NT2/D1 (cell line): ENCODE measurements at regions not wholly inside any gene's neighbourhood (a gene's known extent, or its start where the extent isn't known, plus 50 kb on each side); places are given as distances from the start of the nearest gene placed in this dataset.

Experiments
- DNase-seq: peaks from one replicate; pipeline ENCODE4 v3.0.0-alpha.2; 2011; ENCODE audit warnings: low read depth, low spot score
- H3K27me3 ChIP-seq: 2 replicates; pipeline ENCODE4 v1.6.0; 2011; ENCODE audit warnings: mild to moderate bottlenecking; ENCODE audit not compliant: insufficient read length, insufficient read depth
- H3K36me3 ChIP-seq: 2 replicates; pipeline ENCODE4 v1.6.1; 2011; ENCODE audit warnings: mild to moderate bottlenecking, low read length, mixed read lengths; ENCODE audit not compliant: insufficient read depth, insufficient read length
- H3K4me1 ChIP-seq: 2 replicates; pipeline ENCODE4 v1.5.1; 2011; ENCODE audit not compliant: insufficient read depth, insufficient read length
- H3K4me3 ChIP-seq: 2 replicates; pipeline ENCODE4 v1.5.1; 2011; ENCODE audit warnings: low read depth; ENCODE audit not compliant: insufficient read length
- H3K9ac ChIP-seq: 2 replicates; pipeline ENCODE4 v1.6.0; 2011; ENCODE audit warnings: low read depth; ENCODE audit not compliant: insufficient read length
- H3K9me3 ChIP-seq: 2 replicates; pipeline ENCODE4 v1.5.1; 2011; ENCODE audit warnings: mild to moderate bottlenecking, low read length; ENCODE audit not compliant: insufficient read depth
- SUZ12 ChIP-seq: IDR thresholded peaks from 2 replicates; pipeline ENCODE4 v1.6.1; 2011; ENCODE audit not compliant: insufficient read length, insufficient read depth; ENCODE audit errors: extremely low read depth
- YY1 ChIP-seq: IDR thresholded peaks from 2 replicates; pipeline ENCODE4 v1.6.1; 2011; ENCODE audit not compliant: insufficient read length, insufficient read depth
- ZNF274 ChIP-seq: IDR thresholded peaks from 2 replicates; pipeline ENCODE4 v1.6.1; 2011; ENCODE audit warnings: mild to moderate bottlenecking, low read depth, low read length

GRCh38 chr11:70721006-70721405 is 322.7 kb downstream of the CTTN start:
- no peak for DNase-seq
- Histone ChIP-seq H3K4me1 (peaks cover 3% of the 10 kb centered on the region), H3K9ac (no peak overlapping the region), H3K27me3 (no peaks in the 10 kb centered on the region), H3K9me3 (no peaks in the 10 kb centered on the region), H3K4me3 (no peak overlapping the region), H3K36me3 (no peaks in the 10 kb centered on the region)
- TF ChIP-seq ZNF274 (no peak), SUZ12 (no peak), YY1 (no peak)

DNA sequence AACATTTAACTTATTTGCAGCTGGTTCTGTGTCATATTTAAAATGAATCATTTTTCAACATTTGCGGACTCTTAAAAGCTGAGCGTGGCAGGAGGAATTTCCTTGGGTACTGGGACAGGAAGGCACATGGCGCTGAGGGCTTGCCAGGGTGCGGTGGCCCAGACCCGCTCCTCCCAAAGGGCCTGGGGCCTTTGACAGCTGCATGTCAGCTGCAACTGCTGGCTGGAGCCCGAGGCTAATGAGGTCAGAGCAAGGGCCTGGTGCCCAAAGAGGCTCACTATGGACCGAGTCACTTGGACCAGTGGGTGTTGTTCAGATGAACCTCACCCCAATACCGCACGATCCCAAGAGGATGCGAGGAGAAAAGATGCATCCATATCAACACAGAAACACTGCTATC is 326.9 kb downstream of the CTTN start:
- no peak overlapping the region for H3K9ac ChIP-seq
- no peaks in the 10 kb centered on the region for H3K36me3 ChIP-seq

DNA sequence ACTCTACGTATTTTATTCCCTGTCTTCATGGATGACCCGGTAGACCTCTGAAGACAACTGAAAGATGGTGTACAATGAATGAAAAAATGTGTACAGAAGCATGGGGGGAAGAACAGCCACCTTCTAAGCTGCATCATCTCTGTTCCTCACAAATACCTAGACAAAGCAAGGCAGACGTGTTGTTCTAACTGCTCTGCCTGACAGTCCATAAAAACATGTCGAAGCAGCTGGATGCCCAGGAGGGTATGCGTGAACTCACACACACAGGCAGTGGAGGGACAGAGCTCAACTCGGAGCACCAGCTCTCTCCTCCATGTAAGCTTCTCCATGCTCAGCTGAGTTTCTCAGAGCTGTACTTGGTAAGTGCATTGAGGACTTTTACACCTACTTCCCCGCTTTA is 327.4 kb downstream of the CTTN start:
- Histone ChIP-seq H3K4me3 (no peak overlapping the region), H3K9ac (no peak overlapping the region), H3K9me3 (no peaks in the 10 kb centered on the region), H3K27me3 (no peaks in the 10 kb centered on the region), H3K36me3 (no peaks in the 10 kb centered on the region), H3K4me1 (peaks cover 3% of the 10 kb centered on the region)
- TF ChIP-seq ZNF274 (no peak), YY1 (no peak), SUZ12 (no peak)
- DNase-seq: no peak

More for the DNA sequence above, 326.9 kb downstream of the CTTN start:
- Histone ChIP-seq H3K27me3 (no peaks in the 10 kb centered on the region), H3K4me3 (no peak overlapping the region), H3K9me3 (no peaks in the 10 kb centered on the region), H3K4me1 (peaks cover 3% of the 10 kb centered on the region)
- TF ChIP-seq ZNF274 (no peak), SUZ12 (no peak), YY1 (no peak)
- no peak for DNase-seq

DNA sequence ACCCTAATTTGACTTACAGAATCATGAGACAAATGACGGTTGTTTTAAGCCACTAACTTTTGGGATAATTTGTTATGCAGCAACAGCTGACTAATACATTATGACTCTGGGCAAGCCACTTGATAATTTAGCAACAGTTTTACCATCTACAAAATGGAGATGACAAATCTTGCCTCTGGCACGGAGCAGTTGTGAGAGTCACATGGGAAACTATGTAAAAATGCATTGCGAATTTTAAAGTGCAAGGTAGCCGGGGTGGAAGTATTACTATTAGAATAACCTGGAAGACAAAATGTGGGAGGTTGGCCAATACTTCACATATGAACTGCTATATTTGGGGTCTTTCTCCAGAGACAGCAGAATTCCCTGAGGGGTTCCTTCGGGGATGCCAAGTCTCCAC is 328.7 kb downstream of the CTTN start:
- no peak overlapping the region for H3K9ac ChIP-seq
- no peak for DNase-seq
- no peaks in the 10 kb centered on the region for H3K27me3 ChIP-seq
- H3K36me3 ChIP-seq: no peaks in the 10 kb centered on the region
- TF ChIP-seq SUZ12: no peak
- TF ChIP-seq YY1: no peak
- no peak for TF ChIP-seq ZNF274
- peaks cover 4% of the 10 kb centered on the region for H3K4me1 ChIP-seq
- no peak overlapping the region for H3K4me3 ChIP-seq
- H3K9me3 ChIP-seq: no peaks in the 10 kb centered on the region

DNA sequence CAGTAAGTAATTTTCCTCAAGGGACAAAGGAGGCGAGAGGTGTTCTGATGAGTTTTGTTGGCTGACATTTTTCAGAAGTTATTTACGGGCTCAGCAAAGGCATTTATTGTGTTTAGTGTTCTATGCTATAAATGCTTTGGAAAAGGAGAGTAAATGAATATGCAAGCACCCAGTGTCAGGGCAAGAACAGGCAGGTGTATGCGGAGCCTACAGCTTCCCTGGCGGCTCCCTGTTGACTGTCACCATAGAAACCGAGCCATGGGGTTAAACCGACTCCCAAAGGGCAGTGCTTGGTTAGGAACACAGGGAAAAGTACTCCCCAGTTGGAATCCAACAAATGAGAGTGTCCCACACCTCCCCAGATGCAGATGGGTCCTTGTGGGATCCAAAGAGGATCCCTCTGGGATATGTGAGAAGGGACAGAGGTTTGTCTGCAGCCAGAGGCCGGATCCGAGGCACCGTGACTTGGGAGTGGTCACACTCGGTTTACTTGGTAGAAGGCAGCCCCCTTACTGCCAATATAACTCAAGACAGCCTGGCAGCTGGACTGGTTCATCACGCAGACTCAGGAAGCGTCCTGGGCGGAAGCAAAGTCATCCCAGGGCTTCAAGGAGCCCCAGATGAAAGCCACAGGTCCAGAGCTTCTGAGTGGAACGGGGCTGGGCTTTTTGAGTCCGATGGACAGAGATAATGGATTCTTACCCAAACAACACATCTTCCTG is 329.7 kb downstream of the CTTN start:
- DNase-seq: no peak
- peaks cover 6% of the 10 kb centered on the region for H3K4me1 ChIP-seq
- H3K27me3 ChIP-seq: no peaks in the 10 kb centered on the region
- H3K4me3 ChIP-seq: no peak overlapping the region
- no peak overlapping the region for H3K9ac ChIP-seq
- no peaks in the 10 kb centered on the region for H3K9me3 ChIP-seq
- no peaks in the 10 kb centered on the region for H3K36me3 ChIP-seq
- TF ChIP-seq ZNF274 (no peak), YY1 (no peak), SUZ12 (no peak)

- Histone ChIP-seq H3K4me1 (peaks cover 6% of the 10 kb centered on the region), H3K4me3 (no peak overlapping the region), H3K9ac (no peak overlapping the region), H3K9me3 (no peaks in the 10 kb centered on the region), H3K27me3 (no peaks in the 10 kb centered on the region), H3K36me3 (no peaks in the 10 kb centered on the region)
- TF ChIP-seq YY1: no peak
- no peak for TF ChIP-seq ZNF274
- no peak for TF ChIP-seq SUZ12
- DNase-seq: no peak
These were observed 331.6 kb downstream of the CTTN start for GRCh38 chr11:70729949-70730348.

DNA sequence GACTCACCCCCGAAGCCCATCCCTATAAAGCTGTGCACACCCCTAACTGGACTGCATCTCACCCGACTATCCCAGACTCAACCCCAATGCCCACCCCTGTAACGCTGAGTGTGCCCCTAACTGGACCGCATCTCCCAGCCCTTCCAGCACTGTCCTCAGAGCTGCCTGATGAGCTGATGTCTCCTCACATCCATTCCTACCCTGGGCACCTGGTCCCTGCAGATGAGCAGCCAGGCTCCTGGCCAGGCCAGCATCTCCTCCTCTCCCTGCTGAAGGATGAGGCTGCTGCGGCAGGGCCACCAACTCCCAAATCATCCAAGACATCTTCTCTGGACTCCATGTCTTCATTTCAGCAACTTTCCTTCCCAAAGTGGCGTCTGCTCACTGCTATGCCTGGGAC is 332.1 kb downstream of the CTTN start:
- no peak for DNase-seq
- H3K36me3 ChIP-seq: no peaks in the 10 kb centered on the region
- no peaks in the 10 kb centered on the region for H3K27me3 ChIP-seq
- peaks cover 6% of the 10 kb centered on the region for H3K4me1 ChIP-seq
- H3K9ac ChIP-seq: no peak overlapping the region
- no peak overlapping the region for H3K4me3 ChIP-seq
- no peaks in the 10 kb centered on the region for H3K9me3 ChIP-seq
- no peak for TF ChIP-seq ZNF274
- no peak for TF ChIP-seq SUZ12
- TF ChIP-seq YY1: no peak
